Mesendoderm (in vitro differentiated cells): ENCODE measurements at regions not wholly inside any gene's neighbourhood (a gene's known extent, or its start where the extent isn't known, plus 50 kb on each side); places are given as distances from the start of the nearest gene placed in this dataset.

Experiments used
- DNase-seq: peaks from one replicate; pipeline ENCODE4 v3.0.0; 2013
- H2AK5ac ChIP-seq: 2 replicates; pipeline ENCODE4 v1.6.1; 2013; ENCODE audit warnings: low read length, inconsistent platforms
- H2BK120ac ChIP-seq: 2 replicates; pipeline ENCODE4 v1.6.1; 2013; ENCODE audit warnings: low read depth, mild to moderate bottlenecking, low read length, moderate library complexity, mixed read lengths
- H2BK15ac ChIP-seq: replicated peaks from 2 replicates; pipeline ENCODE4 v1.6.1; 2013; ENCODE audit warnings: low read depth, mild to moderate bottlenecking, moderate library complexity
- H2BK5ac ChIP-seq: 2 replicates; pipeline ENCODE4 v1.6.1; 2013; ENCODE audit warnings: low read length, inconsistent platforms
- H3K18ac ChIP-seq: 2 replicates; pipeline ENCODE4 v1.6.1; 2013; ENCODE audit warnings: mild to moderate bottlenecking, low read length, mixed read lengths
- H3K23ac ChIP-seq: one replicate; pipeline ENCODE4 v1.6.1; 2013; ENCODE audit warnings: low read length
- H3K27ac ChIP-seq: 2 replicates; pipeline ENCODE4 v1.5.1; 2013; ENCODE audit warnings: low read depth, mild to moderate bottlenecking, inconsistent platforms, low read length, moderate library complexity
- H3K27me3 ChIP-seq: 2 replicates; pipeline ENCODE4 v1.6.1; 2013; ENCODE audit warnings: low read length, control low read depth, mild to moderate bottlenecking, inconsistent platforms; ENCODE audit not compliant: insufficient read depth, poor library complexity
- H3K36me3 ChIP-seq: 2 replicates; pipeline ENCODE4 v1.6.1; 2013; ENCODE audit warnings: low read length, inconsistent platforms; ENCODE audit not compliant: control insufficient read depth, insufficient read depth
- H3K4ac ChIP-seq: one replicate; pipeline ENCODE4 v1.6.1; 2013; ENCODE audit warnings: low read depth, mild to moderate bottlenecking, low read length, moderate library complexity
- H3K4me1 ChIP-seq: 2 replicates; pipeline ENCODE4 v1.6.1; 2013; ENCODE audit warnings: low read depth, low read length, inconsistent platforms; ENCODE audit not compliant: control insufficient read depth
- H3K4me2 ChIP-seq: 2 replicates; pipeline ENCODE4 v1.6.1; 2013; ENCODE audit warnings: low read length
- H3K4me3 ChIP-seq: 2 replicates; pipeline ENCODE4 v1.5.1; 2013; ENCODE audit warnings: mild to moderate bottlenecking, low read length
- H3K56ac ChIP-seq: one replicate; pipeline ENCODE4 v1.6.1; 2013; ENCODE audit warnings: low read length
- H3K79me1 ChIP-seq: 2 replicates; pipeline ENCODE4 v1.6.1; 2013; ENCODE audit warnings: low read length, inconsistent platforms
- H3K79me2 ChIP-seq: 2 replicates; pipeline ENCODE4 v1.6.1; 2013; ENCODE audit warnings: mild to moderate bottlenecking, low read length; ENCODE audit not compliant: control insufficient read depth, insufficient read depth
- H3K9ac ChIP-seq: 2 replicates; pipeline ENCODE4 v1.6.1; 2013; ENCODE audit warnings: low read length, inconsistent platforms
- H4K5ac ChIP-seq: one replicate; pipeline ENCODE4 v1.6.1; 2013; ENCODE audit warnings: low read length
- H4K8ac ChIP-seq: one replicate; pipeline ENCODE4 v1.6.1; 2013; ENCODE audit warnings: low read depth, mild to moderate bottlenecking, control low read depth, low read length, moderate library complexity
- WGBS: extraction: QIAGEN DNeasy Blood & Tissue Kit; methylation state at CpG from one replicate; pipeline ENCODE4 v1.1.7; 2013; ENCODE audit warnings: low lambda C conversion rate, missing lambda C conversion rate; ENCODE audit not compliant: insufficient coverage; ENCODE audit errors: extremely low coverage; 5-methylcytosine and 5-hydroxymethylcytosine counted together

GRCh38 chr3:187618722-187619121, 51.5 kb downstream of the SST start:
- WGBS, result no CpG with 5 or more reads among the region's 3 CpGs
- H3K79me2 ChIP-seq, result no peaks in the 10 kb centered on the region
- no peak overlapping the region for H3K9ac ChIP-seq
- no peak overlapping the region for H3K4me3 ChIP-seq
- H2BK15ac ChIP-seq, result no peak overlapping the region
- H4K8ac ChIP-seq, result no peak overlapping the region
- no peak overlapping the region for H4K5ac ChIP-seq
- no peak overlapping the region for H2BK5ac ChIP-seq
- no peaks in the 10 kb centered on the region for H3K36me3 ChIP-seq
- H3K4me2 ChIP-seq, result no peak overlapping the region
- no peak overlapping the region for H3K18ac ChIP-seq
- peaks cover 14% of the 10 kb centered on the region for H3K4me1 ChIP-seq
- peak overlapping the region; percentile 15 for H3K56ac ChIP-seq
- no peaks in the 10 kb centered on the region for H3K79me1 ChIP-seq
- H2AK5ac ChIP-seq, result no peak overlapping the region
- H2BK120ac ChIP-seq, result peak overlapping the region; percentile 54
- H3K4ac ChIP-seq, result no peak overlapping the region
- H3K23ac ChIP-seq, result no peak overlapping the region
- DNase-seq, result peak; percentile 61
- H3K27me3 ChIP-seq, result no peaks in the 10 kb centered on the region
- H3K27ac ChIP-seq, result peak overlapping the region; percentile 15

- H3K4me2 ChIP-seq, result no peak overlapping the region
- H3K79me2 ChIP-seq, result no peaks in the 10 kb centered on the region
- no peak overlapping the region for H4K8ac ChIP-seq
- no peaks in the 10 kb centered on the region for H3K79me1 ChIP-seq
- H3K23ac ChIP-seq, result no peak overlapping the region
- no peak overlapping the region for H3K56ac ChIP-seq
- DNase-seq, result no peak
- no peak overlapping the region for H3K4me3 ChIP-seq
- H3K18ac ChIP-seq, result peak overlapping the region; percentile 80
- no CpG with 5 or more reads among the region's 8 CpGs for WGBS
- H3K9ac ChIP-seq, result no peak overlapping the region
- no peaks in the 10 kb centered on the region for H3K36me3 ChIP-seq
- H3K4ac ChIP-seq, result no peak overlapping the region
- peaks cover 14% of the 10 kb centered on the region for H3K4me1 ChIP-seq
- H4K5ac ChIP-seq, result no peak overlapping the region
- H3K27me3 ChIP-seq, result no peaks in the 10 kb centered on the region
- peak overlapping the region; percentile 93 for H2BK15ac ChIP-seq
- no peak overlapping the region for H3K27ac ChIP-seq
- no peak overlapping the region for H2BK120ac ChIP-seq
- no peak overlapping the region for H2AK5ac ChIP-seq
- H2BK5ac ChIP-seq, result no peak overlapping the region
These were observed 53.0 kb downstream of the SST start for GRCh38 chr3:187617213-187617612.

- Histone ChIP-seq H3K36me3 (no peaks in the 10 kb centered on the region), H2BK5ac (no peak overlapping the region), H2BK120ac (no peak overlapping the region), H4K8ac (no peak overlapping the region), H4K5ac (no peak overlapping the region), H3K18ac (no peak overlapping the region), H2BK15ac (peak overlapping the region; percentile 93), H3K27me3 (no peaks in the 10 kb centered on the region), H3K56ac (no peak overlapping the region), H2AK5ac (no peak overlapping the region), H3K79me2 (no peaks in the 10 kb centered on the region), H3K4ac (no peak overlapping the region), H3K4me1 (peaks cover 14% of the 10 kb centered on the region), H3K79me1 (no peaks in the 10 kb centered on the region), H3K4me2 (no peak overlapping the region), H3K27ac (no peak overlapping the region), H3K9ac (no peak overlapping the region), H3K4me3 (no peak overlapping the region), H3K23ac (no peak overlapping the region)
- no CpG with 5 or more reads among the region's 4 CpGs for WGBS
- DNase-seq, result peak; percentile 82
These were observed 53.8 kb downstream of the SST start for GRCh38 chr3:187616307-187616972.

- Histone ChIP-seq H3K18ac (no peak overlapping the region), H4K8ac (no peak overlapping the region), H4K5ac (no peak overlapping the region), H3K36me3 (no peaks in the 10 kb centered on the region), H2AK5ac (no peak overlapping the region), H3K4me3 (no peak overlapping the region), H3K4ac (no peak overlapping the region), H2BK15ac (no peak overlapping the region), H3K79me1 (no peaks in the 10 kb centered on the region), H2BK120ac (no peak overlapping the region), H3K27me3 (no peaks in the 10 kb centered on the region), H3K23ac (no peak overlapping the region), H2BK5ac (no peak overlapping the region), H3K56ac (no peak overlapping the region), H3K4me2 (no peak overlapping the region), H3K9ac (no peak overlapping the region), H3K79me2 (no peaks in the 10 kb centered on the region), H3K4me1 (peaks cover 14% of the 10 kb centered on the region), H3K27ac (no peak overlapping the region)
- DNase-seq, result no peak
- WGBS, result no CpG with 5 or more reads among the region's 3 CpGs
These were observed 54.6 kb downstream of the SST start for GRCh38 chr3:187615630-187616029.

GRCh38 chr3:187612656-187613055, 57.5 kb downstream of the SST start:
- Histone ChIP-seq H3K4me2 (no peak overlapping the region), H3K9ac (no peak overlapping the region), H3K18ac (no peak overlapping the region), H2BK5ac (no peak overlapping the region), H4K8ac (no peak overlapping the region), H3K79me1 (no peaks in the 10 kb centered on the region), H3K4me3 (no peak overlapping the region), H3K27me3 (no peaks in the 10 kb centered on the region), H3K23ac (no peak overlapping the region), H3K79me2 (no peaks in the 10 kb centered on the region), H2BK15ac (no peak overlapping the region), H3K4me1 (no peaks in the 10 kb centered on the region), H2BK120ac (no peak overlapping the region), H2AK5ac (no peak overlapping the region), H3K4ac (no peak overlapping the region), H3K56ac (no peak overlapping the region), H4K5ac (no peak overlapping the region), H3K36me3 (no peaks in the 10 kb centered on the region), H3K27ac (no peak overlapping the region)
- no CpG with 5 or more reads among the region's 1 CpG for WGBS
- no peak for DNase-seq

GRCh38 chr3:187610981-187611511, 59.1 kb downstream of the SST start:
- no peak for DNase-seq

More at GRCh38 chr3:187610981-187611511, 59.1 kb downstream of the SST start:
- Histone ChIP-seq H3K9ac (no peak overlapping the region), H3K27me3 (no peaks in the 10 kb centered on the region), H2AK5ac (no peak overlapping the region), H3K56ac (no peak overlapping the region), H3K18ac (no peak overlapping the region), H3K4me3 (no peak overlapping the region), H4K5ac (no peak overlapping the region), H3K4me2 (no peak overlapping the region), H3K4ac (no peak overlapping the region), H3K4me1 (no peaks in the 10 kb centered on the region), H3K79me1 (no peaks in the 10 kb centered on the region), H3K27ac (no peak overlapping the region), H2BK5ac (no peak overlapping the region), H4K8ac (no peak overlapping the region), H2BK15ac (no peak overlapping the region), H2BK120ac (no peak overlapping the region), H3K79me2 (no peaks in the 10 kb centered on the region), H3K36me3 (no peaks in the 10 kb centered on the region), H3K23ac (no peak overlapping the region)
- no CpG with 5 or more reads among the region's 1 CpG for WGBS
